HCT116 (cell line): ENCODE measurements at regions not wholly inside any gene's neighbourhood (a gene's known extent, or its start where the extent isn't known, plus 50 kb on each side); places are given as distances from the start of the nearest gene placed in this dataset.

ENCODE experiments used
- ELF1 ChIP-seq: IDR thresholded peaks from 2 replicates; pipeline ENCODE4 v1.6.1; 2012; ENCODE audit warnings: low read depth, borderline replicate concordance
- EZH2 ChIP-seq: fragments of 200-600 bp; sonication (generic); IDR thresholded peaks from 2 replicates; pipeline ENCODE4 v1.6.1; 2017; ENCODE audit warnings: antibody characterized with exemption, mixed run types
- EZH2phosphoT487 ChIP-seq: fragments of 200-600 bp; IDR thresholded peaks from 2 replicates; pipeline ENCODE4 v1.6.1; 2018; ENCODE audit warnings: antibody characterized with exemption, borderline replicate concordance
- JUND ChIP-seq: IDR thresholded peaks from 2 replicates; pipeline ENCODE4 v1.6.1; 2012
- POLR2A ChIP-seq: IDR thresholded peaks from 2 replicates; pipeline ENCODE4 v1.7.0; 2011; ENCODE audit warnings: borderline replicate concordance; ENCODE audit not compliant: insufficient read depth, insufficient read length; ENCODE audit errors: extremely low read depth
- SP1 ChIP-seq: IDR thresholded peaks from 2 replicates; pipeline ENCODE4 v1.6.1; 2012; ENCODE audit warnings: low read depth
- TF ChIP-seq, protein P1 (sequence below), 3 experiments: fragments of 200-600 bp in 1 of 3; sonication (generic) in 1 of 3; IDR thresholded peaks in 2 of 3; conservative IDR thresholded peaks in 1 of 3; 2 replicates each; pipeline ENCODE4 v1.5.1; 2012 to 2017; ENCODE audit warnings: low read depth in 2 of 3, low read length in 2 of 3, antibody characterized with exemption in 1 of 3, borderline replicate concordance in 1 of 3, control low read depth in 1 of 3, mild to moderate bottlenecking in 1 of 3, mixed read lengths in 1 of 3, mixed run types in 1 of 3, moderate library complexity in 1 of 3; ENCODE audit not compliant: insufficient read depth in 1 of 3
- TF ChIP-seq, protein P2 (sequence below): IDR thresholded peaks from 2 replicates; pipeline ENCODE4 v1.6.1; 2011; ENCODE audit warnings: mild to moderate bottlenecking, low read length, moderate library complexity; ENCODE audit not compliant: insufficient replicate concordance; ENCODE audit errors: extremely low read depth

GRCh38 chr1:98222706-98223105 lies 301.9 kb upstream of the DPYD start:
- TF ChIP-seq, protein P1, sequence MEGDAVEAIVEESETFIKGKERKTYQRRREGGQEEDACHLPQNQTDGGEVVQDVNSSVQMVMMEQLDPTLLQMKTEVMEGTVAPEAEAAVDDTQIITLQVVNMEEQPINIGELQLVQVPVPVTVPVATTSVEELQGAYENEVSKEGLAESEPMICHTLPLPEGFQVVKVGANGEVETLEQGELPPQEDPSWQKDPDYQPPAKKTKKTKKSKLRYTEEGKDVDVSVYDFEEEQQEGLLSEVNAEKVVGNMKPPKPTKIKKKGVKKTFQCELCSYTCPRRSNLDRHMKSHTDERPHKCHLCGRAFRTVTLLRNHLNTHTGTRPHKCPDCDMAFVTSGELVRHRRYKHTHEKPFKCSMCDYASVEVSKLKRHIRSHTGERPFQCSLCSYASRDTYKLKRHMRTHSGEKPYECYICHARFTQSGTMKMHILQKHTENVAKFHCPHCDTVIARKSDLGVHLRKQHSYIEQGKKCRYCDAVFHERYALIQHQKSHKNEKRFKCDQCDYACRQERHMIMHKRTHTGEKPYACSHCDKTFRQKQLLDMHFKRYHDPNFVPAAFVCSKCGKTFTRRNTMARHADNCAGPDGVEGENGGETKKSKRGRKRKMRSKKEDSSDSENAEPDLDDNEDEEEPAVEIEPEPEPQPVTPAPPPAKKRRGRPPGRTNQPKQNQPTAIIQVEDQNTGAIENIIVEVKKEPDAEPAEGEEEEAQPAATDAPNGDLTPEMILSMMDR (IDR thresholded peaks at IDR 0.05 in 2 of 3, conservative IDR thresholded peaks at IDR 0.05 in 1 of 3; ENCODE audit: borderline replicate concordance in 1 of 3, insufficient read depth in 1 of 3, low read depth in 2 of 3, low read length in 2 of 3) = no peak
- TF ChIP-seq EZH2 = no peak
- TF ChIP-seq POLR2A = no peak
- TF ChIP-seq, protein P2, sequence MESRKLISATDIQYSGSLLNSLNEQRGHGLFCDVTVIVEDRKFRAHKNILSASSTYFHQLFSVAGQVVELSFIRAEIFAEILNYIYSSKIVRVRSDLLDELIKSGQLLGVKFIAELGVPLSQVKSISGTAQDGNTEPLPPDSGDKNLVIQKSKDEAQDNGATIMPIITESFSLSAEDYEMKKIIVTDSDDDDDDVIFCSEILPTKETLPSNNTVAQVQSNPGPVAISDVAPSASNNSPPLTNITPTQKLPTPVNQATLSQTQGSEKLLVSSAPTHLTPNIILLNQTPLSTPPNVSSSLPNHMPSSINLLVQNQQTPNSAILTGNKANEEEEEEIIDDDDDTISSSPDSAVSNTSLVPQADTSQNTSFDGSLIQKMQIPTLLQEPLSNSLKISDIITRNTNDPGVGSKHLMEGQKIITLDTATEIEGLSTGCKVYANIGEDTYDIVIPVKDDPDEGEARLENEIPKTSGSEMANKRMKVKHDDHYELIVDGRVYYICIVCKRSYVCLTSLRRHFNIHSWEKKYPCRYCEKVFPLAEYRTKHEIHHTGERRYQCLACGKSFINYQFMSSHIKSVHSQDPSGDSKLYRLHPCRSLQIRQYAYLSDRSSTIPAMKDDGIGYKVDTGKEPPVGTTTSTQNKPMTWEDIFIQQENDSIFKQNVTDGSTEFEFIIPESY = no peak
- TF ChIP-seq EZH2phosphoT487 = no peak
- TF ChIP-seq SP1 = no peak
- no peak for TF ChIP-seq JUND
- no peak for TF ChIP-seq ELF1
